ENCODE measurements at regions not wholly inside any gene's neighbourhood (a gene's known extent, or its start where the extent isn't known, plus 50 kb on each side); places are given as distances from the start of the nearest gene placed in this dataset.
"Not testable (repeated sequence)": the region's sequence is repeated elsewhere in the genome, so short reads cannot be mapped to it uniquely, and the experiment has no call there.

GRCh38 chr2:122545821-122546220, 790.4 kb downstream of the TSN start:
- POLR2A ChIA-PET (ENCODE audit: low non-redundant PET) = no interaction called here
- DNase-seq (ENCODE audit: low spot score) = no peak
- CTCF ChIA-PET = no interaction called here
- no peak overlapping the region for H3K27ac ChIP-seq
- TF ChIP-seq CTCF (conservative IDR thresholded peaks at IDR 0.05; ENCODE audit: low read depth) = no peak

- H3K27ac ChIP-seq = no peak overlapping the region
- ChIA-PET CTCF (no interaction called here), POLR2A (ENCODE audit: low non-redundant PET) (no interaction called here)
- no peak for TF ChIP-seq CTCF (conservative IDR thresholded peaks at IDR 0.05; ENCODE audit: low read depth)
- no peak for DNase-seq (ENCODE audit: low spot score)
These were observed 807.3 kb downstream of the TSN start for GRCh38 chr2:122562775-122563174.

- no peak overlapping the region for H3K27ac ChIP-seq
- ChIA-PET POLR2A (ENCODE audit: low non-redundant PET) (no interaction called here), CTCF (no interaction called here)
- DNase-seq (ENCODE audit: low spot score) = no peak
- TF ChIP-seq CTCF (conservative IDR thresholded peaks at IDR 0.05; ENCODE audit: low read depth) = no peak
These were observed 808.3 kb downstream of the TSN start for GRCh38 chr2:122563781-122564180.

GRCh38 chr2:122564843-122565242, 809.4 kb downstream of the TSN start:
- no peak overlapping the region for H3K27ac ChIP-seq
- no peak for TF ChIP-seq CTCF (conservative IDR thresholded peaks at IDR 0.05; ENCODE audit: low read depth)
- DNase-seq (ENCODE audit: low spot score) = no peak
- ChIA-PET POLR2A (ENCODE audit: low non-redundant PET) (no interaction called here), CTCF (no interaction called here)

- TF ChIP-seq CTCF (conservative IDR thresholded peaks at IDR 0.05; ENCODE audit: low read depth) = no peak
- no peak overlapping the region for H3K27ac ChIP-seq
- CTCF ChIA-PET = no interaction called here
- no peak for DNase-seq (ENCODE audit: low spot score)
- POLR2A ChIA-PET (ENCODE audit: low non-redundant PET) = no interaction called here
These were observed 809.9 kb downstream of the TSN start for GRCh38 chr2:122565364-122565763.

GRCh38 chr2:122570641-122571040, 815.2 kb downstream of the TSN start:
- ChIA-PET POLR2A (ENCODE audit: low non-redundant PET) (no interaction called here), CTCF (no interaction called here)
- no peak overlapping the region for H3K27ac ChIP-seq
- TF ChIP-seq CTCF (conservative IDR thresholded peaks at IDR 0.05; ENCODE audit: low read depth) = no peak
- DNase-seq (ENCODE audit: low spot score) = no peak

GRCh38 chr2:122571471-122571870, 816.0 kb downstream of the TSN start:
- CTCF ChIA-PET; POLR2A ChIA-PET (ENCODE audit: low non-redundant PET); DNase-seq (ENCODE audit: low spot score); H3K27ac ChIP-seq: not testable (repeated sequence)
